Stromal cell of bone marrow (primary cell): ENCODE measurements at regions not wholly inside any gene's neighbourhood (a gene's known extent, or its start where the extent isn't known, plus 50 kb on each side); places are given as distances from the start of the nearest gene placed in this dataset.
A peak's percentile ranks its signal among the peaks of the same experiment; 100 is the strongest.

Source experiments
- DNase-seq: peaks from one replicate; pipeline ENCODE4 v3.0.0-alpha.2; 2012; ENCODE audit warnings: low read depth

DNA sequence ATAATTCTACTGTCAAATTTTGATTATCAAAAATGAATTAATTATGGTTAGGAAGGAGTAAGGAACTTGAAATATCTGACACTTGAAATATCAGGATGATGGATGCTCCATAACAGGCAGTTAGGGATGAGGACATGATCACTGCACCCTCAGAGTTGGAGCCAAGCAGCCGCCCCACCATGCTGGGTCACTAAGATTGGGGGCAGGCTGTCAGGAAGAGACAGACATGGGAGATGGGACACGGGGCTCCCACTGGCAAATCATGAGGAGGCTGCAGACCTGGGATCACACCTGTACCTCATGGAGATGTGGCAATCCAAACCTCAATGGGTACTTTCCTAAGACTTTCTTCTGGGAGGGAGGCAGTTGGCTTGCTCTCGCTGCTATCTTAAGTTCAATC is 982.0 kb upstream of the ZEB2 start:
- no peak for DNase-seq

- no peak for DNase-seq
These were observed 975.7 kb upstream of the ZEB2 start for GRCh38 chr2:145495590-145495989.

DNA sequence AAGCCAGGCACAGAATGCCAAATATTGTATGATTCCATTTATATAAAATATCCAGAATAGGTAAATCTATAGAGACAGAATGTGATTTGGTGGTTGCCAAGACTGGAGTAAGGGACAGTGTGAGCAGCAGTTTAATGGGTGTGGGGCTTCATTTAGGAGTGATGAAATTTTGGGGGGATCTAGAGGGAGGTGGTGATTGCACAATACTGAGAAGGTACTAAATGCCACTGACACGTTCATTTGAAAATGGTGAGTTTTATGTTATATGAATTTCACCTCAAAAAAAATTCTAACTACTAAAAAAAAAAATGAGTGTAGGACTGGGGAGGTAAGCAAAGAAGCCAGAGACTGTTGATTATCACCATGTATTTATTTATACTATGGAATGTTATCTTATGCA is 974.5 kb upstream of the ZEB2 start:
- no peak for DNase-seq

GRCh38 chr2:145488571-145488970 is 968.7 kb upstream of the ZEB2 start:
- DNase-seq = no peak

DNA sequence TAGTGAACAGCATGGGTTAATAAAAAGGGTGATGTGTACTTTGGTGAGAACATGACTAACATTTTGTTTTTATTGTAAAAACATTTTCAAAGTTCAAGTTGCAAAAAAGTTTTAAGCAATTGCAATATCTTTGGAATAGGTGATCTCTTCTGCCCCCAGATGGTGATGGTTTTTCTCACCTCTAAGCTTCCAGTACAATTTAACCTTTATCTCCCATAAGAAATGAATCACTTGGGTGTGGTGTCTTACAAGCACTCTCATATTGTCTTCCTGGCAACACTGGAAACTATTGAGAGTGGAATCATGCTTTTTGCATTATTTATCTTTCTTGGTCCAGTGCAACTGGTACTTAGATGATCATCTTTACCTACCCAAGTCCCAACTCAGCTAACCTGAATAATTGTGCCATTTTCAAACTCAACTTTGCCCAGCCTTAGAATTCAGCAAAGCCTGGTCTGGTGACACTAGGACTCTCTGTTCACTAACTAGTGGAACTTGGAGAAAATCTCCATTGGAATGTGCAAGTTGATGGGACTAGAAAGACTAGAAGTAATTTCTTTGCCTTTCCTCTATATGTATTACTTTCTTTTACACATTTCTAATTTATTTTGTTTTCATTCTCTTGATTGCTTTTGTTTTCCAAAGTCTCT is 964.7 kb upstream of the ZEB2 start:
- DNase-seq = peak; percentile 74

DNA sequence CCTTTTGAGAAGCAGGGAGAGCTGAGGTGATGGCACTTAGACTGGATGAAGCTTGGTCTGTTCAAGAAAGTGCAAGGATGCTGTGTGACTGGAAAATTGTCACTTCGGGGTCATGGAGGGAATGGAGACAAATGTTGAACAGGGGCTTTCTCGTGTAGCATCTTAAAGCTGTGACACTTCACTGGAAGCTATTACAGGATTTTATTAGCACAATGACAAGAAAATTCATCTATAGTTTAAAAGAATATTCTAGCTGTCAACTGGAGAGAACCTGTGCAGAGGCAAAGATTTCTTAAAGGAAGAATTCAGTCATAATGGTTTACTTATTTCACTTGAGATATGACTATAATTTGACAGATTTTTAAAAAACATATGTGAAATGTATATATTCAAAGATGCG is 963.9 kb upstream of the ZEB2 start:
- no peak for DNase-seq

- DNase-seq = no peak
These were observed 961.5 kb upstream of the ZEB2 start for GRCh38 chr2:145481334-145481922.

DNA sequence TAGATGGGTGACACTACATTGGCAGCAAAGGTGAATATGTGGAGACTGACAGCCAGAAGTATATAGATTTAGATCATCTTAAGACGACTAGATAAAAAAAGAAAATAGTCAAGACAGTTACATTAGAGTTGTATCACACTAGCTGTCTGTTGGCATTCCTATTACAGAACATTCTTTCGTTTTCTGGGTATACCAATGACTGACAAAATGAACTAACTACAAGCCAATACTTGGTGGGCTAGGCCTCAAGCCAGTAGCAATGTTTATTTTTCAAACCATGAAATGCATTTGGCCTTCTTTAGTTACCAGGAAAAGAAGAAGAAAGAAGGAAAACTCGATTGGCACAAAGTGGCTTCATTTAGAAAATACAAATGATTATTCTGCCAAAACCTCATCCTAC is 944.9 kb upstream of the ZEB2 start:
- peak; percentile 20 for DNase-seq

DNA sequence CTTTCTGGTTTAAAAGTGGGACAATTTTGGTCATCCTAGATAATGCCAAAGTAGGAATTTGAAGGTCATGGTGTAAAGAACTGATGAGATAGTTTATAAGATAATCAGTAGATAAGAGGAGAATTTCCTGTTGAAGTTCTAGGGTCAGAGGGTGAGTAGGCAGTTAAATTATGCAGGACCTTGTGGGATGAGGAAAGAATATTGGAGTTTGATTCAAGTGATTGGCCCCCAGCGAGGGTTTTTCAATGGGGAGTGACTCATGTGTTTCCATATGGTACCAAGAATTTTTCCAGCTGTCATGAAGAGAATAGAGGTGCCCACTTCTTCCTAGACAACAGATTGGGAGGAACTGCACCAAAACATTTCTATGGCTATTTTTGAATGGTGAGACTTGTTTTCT is 940.2 kb upstream of the ZEB2 start:
- no peak for DNase-seq

GRCh38 chr2:145431181-145431951 is 911.4 kb upstream of the ZEB2 start:
- no peak for DNase-seq

DNA sequence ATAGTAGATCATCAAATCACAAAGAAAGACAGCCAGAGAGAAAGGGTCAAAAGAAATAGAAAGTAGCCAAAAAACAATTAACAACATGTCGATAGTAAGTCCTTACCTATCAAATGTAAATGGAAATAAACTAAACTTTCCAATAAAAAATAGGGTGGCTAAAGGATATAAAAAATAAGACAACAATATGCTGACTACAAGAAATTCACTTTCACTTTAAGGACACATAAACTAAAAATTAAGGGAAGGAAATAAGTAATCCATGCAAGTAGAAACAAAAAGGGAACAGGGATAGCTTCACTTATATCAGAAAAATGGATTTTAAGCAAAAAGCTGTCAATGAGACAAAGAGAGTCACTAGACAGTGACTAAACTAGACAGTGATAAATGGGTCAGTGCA is 903.9 kb upstream of the ZEB2 start:
- DNase-seq = no peak

DNA sequence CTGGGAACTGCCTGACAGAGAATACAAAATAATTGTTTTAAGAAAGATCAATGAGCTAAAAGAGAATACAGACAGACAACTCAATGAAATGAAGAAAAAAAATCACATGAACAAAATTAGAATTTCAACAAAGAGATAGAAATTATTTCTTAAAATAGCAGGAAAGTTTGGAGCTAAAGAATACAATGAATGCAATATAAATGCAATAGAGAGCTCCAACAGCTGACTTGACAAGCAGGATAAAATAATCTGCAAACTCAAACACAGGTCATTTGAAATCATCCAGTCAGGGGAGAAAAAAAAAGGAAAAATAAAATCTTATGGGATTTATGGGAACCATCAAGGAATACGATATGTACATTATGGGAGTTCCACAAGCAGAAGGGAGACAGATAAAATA is 902.7 kb upstream of the ZEB2 start:
- no peak for DNase-seq

GRCh38 chr2:145421841-145422240 is 901.9 kb upstream of the ZEB2 start:
- DNase-seq = peak; percentile 23

- DNase-seq = no peak
These were observed 896.7 kb upstream of the ZEB2 start for GRCh38 chr2:145416640-145417039.

DNA sequence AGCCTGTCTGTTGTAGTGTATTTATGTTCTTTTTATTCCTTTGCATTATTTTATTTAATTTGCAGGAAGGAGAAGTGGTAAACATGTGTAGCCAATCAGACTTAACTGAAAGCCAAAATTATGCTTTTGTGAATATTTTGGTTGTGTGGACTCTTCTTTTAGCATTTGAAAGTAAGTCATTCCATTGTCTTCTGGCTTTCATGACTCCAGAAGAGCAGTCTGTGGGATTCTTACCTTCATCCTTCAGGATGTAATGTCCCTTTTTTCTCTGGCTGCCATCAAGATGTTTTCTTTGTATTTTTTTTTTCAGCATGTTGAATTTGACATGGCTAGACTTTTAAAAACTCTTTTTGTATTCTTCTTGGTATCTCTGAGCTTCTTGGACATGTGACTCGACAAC is 895.2 kb upstream of the ZEB2 start:
- DNase-seq = no peak

DNA sequence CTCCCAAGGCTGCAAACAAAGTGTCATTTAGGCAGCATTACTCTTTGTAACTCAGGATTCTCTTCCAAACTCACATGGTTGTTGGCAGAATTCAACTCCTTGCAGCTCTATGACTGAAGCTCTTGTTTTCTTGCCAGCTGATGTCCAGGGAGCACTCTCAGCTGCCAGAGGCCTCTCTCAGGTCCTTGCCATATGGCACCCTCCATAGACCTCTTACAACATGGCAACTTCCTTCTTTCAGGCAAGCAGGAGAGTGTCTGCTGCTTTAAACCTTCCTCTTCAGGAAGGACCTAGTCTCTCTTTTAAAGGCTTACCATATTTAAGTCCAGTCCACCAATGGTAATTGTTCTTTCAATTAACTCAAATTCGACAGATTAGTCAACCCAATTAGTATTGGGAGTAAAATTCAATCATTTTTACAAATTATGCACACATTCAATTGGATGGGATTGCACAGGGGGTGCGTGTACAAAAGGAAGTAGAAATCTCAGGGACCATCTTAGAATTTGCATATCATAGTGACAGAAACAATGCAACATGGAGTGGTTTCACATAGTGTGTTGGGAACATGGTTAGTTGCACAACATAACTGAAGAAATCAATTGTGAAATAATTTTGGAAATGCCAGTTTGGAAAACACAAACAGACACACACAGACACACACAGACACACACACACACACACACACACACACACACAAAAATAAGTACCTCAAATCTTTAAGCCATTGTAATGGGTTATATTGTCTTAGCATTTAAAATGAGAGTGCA is 893.5 kb upstream of the ZEB2 start:
- DNase-seq = no peak

GRCh38 chr2:145412155-145412554 is 892.2 kb upstream of the ZEB2 start:
- no peak for DNase-seq

- DNase-seq = no peak
These were observed 891.6 kb upstream of the ZEB2 start for GRCh38 chr2:145411493-145411892.

GRCh38 chr2:145410086-145410485 is 890.2 kb upstream of the ZEB2 start:
- no peak for DNase-seq

DNA sequence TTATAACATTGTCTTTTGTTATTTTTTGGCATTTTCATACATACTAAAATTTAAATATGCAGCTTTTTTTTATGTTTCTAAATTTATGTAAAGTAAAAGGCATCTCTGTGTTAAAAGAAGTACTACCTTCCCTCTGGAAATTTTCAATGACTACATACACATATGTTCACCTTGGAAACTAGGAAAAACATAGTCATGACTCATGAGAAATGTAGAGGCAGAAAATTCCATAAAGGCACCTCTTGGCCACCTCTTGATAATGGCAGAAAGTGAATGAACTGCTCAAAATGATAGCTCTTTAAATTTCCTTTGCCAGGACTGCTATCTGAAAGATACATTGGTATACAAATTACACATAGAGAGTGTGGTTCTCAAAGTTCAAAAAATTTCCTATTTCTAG is 889.1 kb upstream of the ZEB2 start:
- no peak for DNase-seq

DNA sequence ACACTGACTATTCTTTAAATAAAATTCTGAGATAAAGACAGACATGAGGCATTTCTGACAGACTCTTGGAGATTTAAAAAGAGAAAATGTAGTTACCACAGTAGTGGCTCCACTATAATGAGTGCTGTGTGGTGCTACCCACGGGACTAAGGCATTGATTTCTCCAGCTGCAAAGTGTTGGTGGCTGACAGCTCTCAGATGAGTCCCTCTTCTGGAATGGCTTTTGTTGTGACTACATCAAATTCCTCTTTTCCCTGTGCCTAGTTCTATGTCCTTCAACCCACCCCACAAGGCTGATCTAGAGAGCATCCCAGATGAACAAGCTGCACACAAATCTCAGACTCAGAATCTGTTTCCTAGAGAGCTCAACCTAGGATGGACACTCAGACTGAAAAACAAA is 884.8 kb upstream of the ZEB2 start:
- no peak for DNase-seq

GRCh38 chr2:145402706-145403277 is 882.9 kb upstream of the ZEB2 start:
- no peak for DNase-seq
